ENCODE measurements at regions not wholly inside any gene's neighbourhood (a gene's known extent, or its start where the extent isn't known, plus 50 kb on each side); places are given as distances from the start of the nearest gene placed in this dataset.
"Not testable (repeated sequence)": the region's sequence is repeated elsewhere in the genome, so short reads cannot be mapped to it uniquely, and the experiment has no call there.

- not testable (repeated sequence) for TF ChIP-seq EZH2 (IDR thresholded peaks at IDR 0.05; ENCODE audit: borderline replicate concordance, low read length)
- TF ChIP-seq, protein P1, sequence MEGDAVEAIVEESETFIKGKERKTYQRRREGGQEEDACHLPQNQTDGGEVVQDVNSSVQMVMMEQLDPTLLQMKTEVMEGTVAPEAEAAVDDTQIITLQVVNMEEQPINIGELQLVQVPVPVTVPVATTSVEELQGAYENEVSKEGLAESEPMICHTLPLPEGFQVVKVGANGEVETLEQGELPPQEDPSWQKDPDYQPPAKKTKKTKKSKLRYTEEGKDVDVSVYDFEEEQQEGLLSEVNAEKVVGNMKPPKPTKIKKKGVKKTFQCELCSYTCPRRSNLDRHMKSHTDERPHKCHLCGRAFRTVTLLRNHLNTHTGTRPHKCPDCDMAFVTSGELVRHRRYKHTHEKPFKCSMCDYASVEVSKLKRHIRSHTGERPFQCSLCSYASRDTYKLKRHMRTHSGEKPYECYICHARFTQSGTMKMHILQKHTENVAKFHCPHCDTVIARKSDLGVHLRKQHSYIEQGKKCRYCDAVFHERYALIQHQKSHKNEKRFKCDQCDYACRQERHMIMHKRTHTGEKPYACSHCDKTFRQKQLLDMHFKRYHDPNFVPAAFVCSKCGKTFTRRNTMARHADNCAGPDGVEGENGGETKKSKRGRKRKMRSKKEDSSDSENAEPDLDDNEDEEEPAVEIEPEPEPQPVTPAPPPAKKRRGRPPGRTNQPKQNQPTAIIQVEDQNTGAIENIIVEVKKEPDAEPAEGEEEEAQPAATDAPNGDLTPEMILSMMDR (IDR thresholded peaks at IDR 0.05; ENCODE audit: low read length), result not testable (repeated sequence)
These were observed 1471.5 kb downstream of the FOXD4L5 start for GRCh38 chr9:63813391-63814021.
